ENCODE measurements at regions not wholly inside any gene's neighbourhood (a gene's known extent, or its start where the extent isn't known, plus 50 kb on each side); places are given as distances from the start of the nearest gene placed in this dataset.

GRCh38 chr3:135751991-135752390, 213.5 kb upstream of the PPP2R3A start:
- WGBS, 2 donors: 71 to 72% methylated on average over 4 of the region's 4 CpGs
- H3K27me3 ChIP-seq (ENCODE audit: control insufficient read depth in 1 of 2, insufficient read depth in 2 of 2, low read length in 1 of 2): no peaks in the 10 kb centered on the region
- no peak overlapping the region for H3K4me3 ChIP-seq (ENCODE audit: low read length in 2 of 2)
- no peak overlapping the region for H3K27ac ChIP-seq (ENCODE audit: low read depth in 1 of 2, low read length in 2 of 2)
- H3K4me1 ChIP-seq (ENCODE audit: control insufficient read depth in 1 of 2, insufficient read depth in 2 of 2, low read length in 2 of 2): no peaks in the 10 kb centered on the region
- no peaks in the 10 kb centered on the region for H3K36me3 ChIP-seq (ENCODE audit: control insufficient read depth in 1 of 2, insufficient read depth in 2 of 2, low read length in 1 of 2)
- no peaks in the 10 kb centered on the region for H3K9me3 ChIP-seq (ENCODE audit: control insufficient read depth, low read length)
- ATAC-seq (ENCODE audit: low FRiP score): no peak
- DNase-seq: no peak
- intact Hi-C loops (cut with DNase I): no loop called here

GRCh38 chr3:135752851-135753250, 212.7 kb upstream of the PPP2R3A start:
- Histone ChIP-seq H3K36me3 (ENCODE audit: control insufficient read depth in 1 of 2, insufficient read depth in 2 of 2, low read length in 1 of 2) (no peaks in the 10 kb centered on the region), H3K4me3 (ENCODE audit: low read length in 2 of 2) (no peak overlapping the region), H3K9me3 (ENCODE audit: control insufficient read depth, low read length) (no peaks in the 10 kb centered on the region), H3K27ac (ENCODE audit: low read depth in 1 of 2, low read length in 2 of 2) (no peak overlapping the region), H3K27me3 (ENCODE audit: control insufficient read depth in 1 of 2, insufficient read depth in 2 of 2, low read length in 1 of 2) (no peaks in the 10 kb centered on the region), H3K4me1 (ENCODE audit: control insufficient read depth in 1 of 2, insufficient read depth in 2 of 2, low read length in 2 of 2) (no peaks in the 10 kb centered on the region)
- DNase-seq (no peak), ATAC-seq (ENCODE audit: low FRiP score) (no peak)
- intact Hi-C loops (cut with DNase I): no loop called here
- WGBS, 2 donors: 62% methylated on average over 2 of the region's 2 CpGs

- ATAC-seq (ENCODE audit: low FRiP score) (no peak), DNase-seq (no peak)
- Histone ChIP-seq H3K4me3 (ENCODE audit: low read length in 2 of 2) (no peak overlapping the region), H3K36me3 (ENCODE audit: control insufficient read depth in 1 of 2, insufficient read depth in 2 of 2, low read length in 1 of 2) (no peaks in the 10 kb centered on the region), H3K27me3 (ENCODE audit: control insufficient read depth in 1 of 2, insufficient read depth in 2 of 2, low read length in 1 of 2) (no peaks in the 10 kb centered on the region), H3K27ac (ENCODE audit: low read depth in 1 of 2, low read length in 2 of 2) (no peak overlapping the region), H3K4me1 (ENCODE audit: control insufficient read depth in 1 of 2, insufficient read depth in 2 of 2, low read length in 2 of 2) (no peaks in the 10 kb centered on the region), H3K9me3 (ENCODE audit: control insufficient read depth, low read length) (no peaks in the 10 kb centered on the region)
- intact Hi-C loops (cut with DNase I): no loop called here
- 89 to 92% methylated on average over 7 of the region's 7 CpGs for WGBS, 2 donors
Observed at GRCh38 chr3:135753506-135753905, 212.0 kb upstream of the PPP2R3A start.

GRCh38 chr3:135755330-135756105, 210.0 kb upstream of the PPP2R3A start:
- Histone ChIP-seq H3K27me3 (ENCODE audit: control insufficient read depth in 1 of 2, insufficient read depth in 2 of 2, low read length in 1 of 2) (no peaks in the 10 kb centered on the region), H3K27ac (ENCODE audit: low read depth in 1 of 2, low read length in 2 of 2) (no peak overlapping the region), H3K36me3 (ENCODE audit: control insufficient read depth in 1 of 2, insufficient read depth in 2 of 2, low read length in 1 of 2) (no peaks in the 10 kb centered on the region), H3K4me1 (ENCODE audit: control insufficient read depth in 1 of 2, insufficient read depth in 2 of 2, low read length in 2 of 2) (no peaks in the 10 kb centered on the region), H3K9me3 (ENCODE audit: control insufficient read depth, low read length) (no peaks in the 10 kb centered on the region), H3K4me3 (ENCODE audit: low read length in 2 of 2) (no peak overlapping the region)
- intact Hi-C loops (cut with DNase I): no loop called here
- no peak for DNase-seq
- 21 to 30% methylated on average over 2 of the region's 2 CpGs for WGBS, 2 donors
- ATAC-seq (ENCODE audit: low FRiP score): no peak

GRCh38 chr3:135756106-135756668, 209.3 kb upstream of the PPP2R3A start:
- peaks cover 0 to 1% of the 10 kb centered on the region in 2 donors for H3K27me3 ChIP-seq (ENCODE audit: control insufficient read depth in 1 of 2, insufficient read depth in 2 of 2, low read length in 1 of 2)
- no peaks in the 10 kb centered on the region for H3K36me3 ChIP-seq (ENCODE audit: control insufficient read depth in 1 of 2, insufficient read depth in 2 of 2, low read length in 1 of 2)
- ATAC-seq (ENCODE audit: low FRiP score): no peak
- H3K4me3 ChIP-seq (ENCODE audit: low read length in 2 of 2): no peak overlapping the region
- H3K9me3 ChIP-seq (ENCODE audit: control insufficient read depth, low read length): no peaks in the 10 kb centered on the region
- no peak overlapping the region for H3K27ac ChIP-seq (ENCODE audit: low read depth in 1 of 2, low read length in 2 of 2)
- intact Hi-C loops (cut with DNase I): no loop called here
- no peaks in the 10 kb centered on the region for H3K4me1 ChIP-seq (ENCODE audit: control insufficient read depth in 1 of 2, insufficient read depth in 2 of 2, low read length in 2 of 2)
- no peak for DNase-seq
- WGBS, 2 donors: 33 to 45% methylated on average over 3 of the region's 3 CpGs

- intact Hi-C loops (cut with DNase I): no loop called here
- no peak overlapping the region for H3K4me3 ChIP-seq (ENCODE audit: low read length in 2 of 2)
- no peak overlapping the region for H3K27ac ChIP-seq (ENCODE audit: low read depth in 1 of 2, low read length in 2 of 2)
- DNase-seq (no peak), ATAC-seq (ENCODE audit: low FRiP score) (no peak)
- no peaks in the 10 kb centered on the region for H3K9me3 ChIP-seq (ENCODE audit: control insufficient read depth, low read length)
- no peaks in the 10 kb centered on the region for H3K36me3 ChIP-seq (ENCODE audit: control insufficient read depth in 1 of 2, insufficient read depth in 2 of 2, low read length in 1 of 2)
- peaks cover 0 to 2% of the 10 kb centered on the region in 2 donors for H3K27me3 ChIP-seq (ENCODE audit: control insufficient read depth in 1 of 2, insufficient read depth in 2 of 2, low read length in 1 of 2)
- no peaks in the 10 kb centered on the region for H3K4me1 ChIP-seq (ENCODE audit: control insufficient read depth in 1 of 2, insufficient read depth in 2 of 2, low read length in 2 of 2)
- 81 to 86% methylated on average over 4 of the region's 4 CpGs for WGBS, 2 donors
Observed at GRCh38 chr3:135757421-135757820, 208.1 kb upstream of the PPP2R3A start.

GRCh38 chr3:135758961-135759360, 206.6 kb upstream of the PPP2R3A start:
- H3K36me3 ChIP-seq (ENCODE audit: control insufficient read depth in 1 of 2, insufficient read depth in 2 of 2, low read length in 1 of 2): no peaks in the 10 kb centered on the region
- intact Hi-C loops (cut with DNase I): no loop called here
- H3K27ac ChIP-seq (ENCODE audit: low read depth in 1 of 2, low read length in 2 of 2): no peak overlapping the region
- no peaks in the 10 kb centered on the region for H3K9me3 ChIP-seq (ENCODE audit: control insufficient read depth, low read length)
- DNase-seq (no peak), ATAC-seq (ENCODE audit: low FRiP score) (no peak)
- WGBS, 2 donors: 90 to 91% methylated on average over 1 of the region's 1 CpG
- no peaks in the 10 kb centered on the region for H3K4me1 ChIP-seq (ENCODE audit: control insufficient read depth in 1 of 2, insufficient read depth in 2 of 2, low read length in 2 of 2)
- H3K4me3 ChIP-seq (ENCODE audit: low read length in 2 of 2): no peak overlapping the region
- H3K27me3 ChIP-seq (ENCODE audit: control insufficient read depth in 1 of 2, insufficient read depth in 2 of 2, low read length in 1 of 2): peaks cover 0 to 3% of the 10 kb centered on the region in 2 donors

- DNase-seq: no peak
- H3K27me3 ChIP-seq (ENCODE audit: control insufficient read depth in 1 of 2, insufficient read depth in 2 of 2, low read length in 1 of 2): peaks cover 0 to 3% of the 10 kb centered on the region in 2 donors
- ATAC-seq (ENCODE audit: low FRiP score): no peak
- no peak overlapping the region for H3K4me3 ChIP-seq (ENCODE audit: low read length in 2 of 2)
- H3K4me1 ChIP-seq (ENCODE audit: control insufficient read depth in 1 of 2, insufficient read depth in 2 of 2, low read length in 2 of 2): no peaks in the 10 kb centered on the region
- no peak overlapping the region for H3K27ac ChIP-seq (ENCODE audit: low read depth in 1 of 2, low read length in 2 of 2)
- intact Hi-C loops (cut with DNase I): no loop called here
- no peaks in the 10 kb centered on the region for H3K36me3 ChIP-seq (ENCODE audit: control insufficient read depth in 1 of 2, insufficient read depth in 2 of 2, low read length in 1 of 2)
- WGBS, 2 donors: 80 to 81% methylated on average over 3 of the region's 3 CpGs
- no peaks in the 10 kb centered on the region for H3K9me3 ChIP-seq (ENCODE audit: control insufficient read depth, low read length)
Observed at GRCh38 chr3:135759651-135760050, 205.9 kb upstream of the PPP2R3A start.

GRCh38 chr3:135760581-135760980, 204.9 kb upstream of the PPP2R3A start:
- H3K36me3 ChIP-seq (ENCODE audit: control insufficient read depth in 1 of 2, insufficient read depth in 2 of 2, low read length in 1 of 2): no peaks in the 10 kb centered on the region
- no peak for DNase-seq
- no peak overlapping the region for H3K4me3 ChIP-seq (ENCODE audit: low read length in 2 of 2)
- 57 to 63% methylated on average over 3 of the region's 3 CpGs for WGBS, 2 donors
- H3K27ac ChIP-seq (ENCODE audit: low read depth in 1 of 2, low read length in 2 of 2): no peak overlapping the region
- ATAC-seq (ENCODE audit: low FRiP score): no peak
- intact Hi-C loops (cut with DNase I): no loop called here
- H3K27me3 ChIP-seq (ENCODE audit: control insufficient read depth in 1 of 2, insufficient read depth in 2 of 2, low read length in 1 of 2): peaks cover 0 to 3% of the 10 kb centered on the region in 2 donors
- peaks cover 2% of the 10 kb centered on the region for H3K9me3 ChIP-seq (ENCODE audit: control insufficient read depth, low read length)
- no peaks in the 10 kb centered on the region for H3K4me1 ChIP-seq (ENCODE audit: control insufficient read depth in 1 of 2, insufficient read depth in 2 of 2, low read length in 2 of 2)

Measured in aorta (tissue), 5 donors.